ENCODE measurements at regions not wholly inside any gene's neighbourhood (a gene's known extent, or its start where the extent isn't known, plus 50 kb on each side); places are given as distances from the start of the nearest gene placed in this dataset.

GRCh38 chr3:189494632-189495031, 136.6 kb upstream of the TP63 start:
- ChIA-PET SMC1A (ENCODE audit: uncharacterized antibody, unreplicated experiment) (interaction anchor here (1.0 to 2.6 kb wide), 4 partner anchors 7 to 136 kb away, joined by 3 to 10 read pairs (median 4); no protein-coding TSS in a partner anchor), CTCF (interaction anchor here (0.6 kb wide), 2 partner anchors 225 to 427 kb away, joined by 3 to 4 read pairs; no protein-coding TSS in a partner anchor), POLR2A (no interaction called here), RAD21 (ENCODE audit: unreplicated experiment) (no interaction called here)
- Histone ChIP-seq H3K4me1 (ENCODE audit: control insufficient read depth, insufficient read depth, low read length) (no peaks in the 10 kb centered on the region), H3K79me2 (ENCODE audit: control insufficient read depth, insufficient read depth, low read length) (no peaks in the 10 kb centered on the region), H3K4me3 (no peak overlapping the region), H3K36me3 (ENCODE audit: control insufficient read depth in 2 of 2, insufficient read depth in 2 of 2, low read length in 1 of 2) (no peaks in the 10 kb centered on the region), H3K27me3 (replicated peaks in 1 of 2; ENCODE audit: control insufficient read depth in 2 of 2, insufficient read depth in 2 of 2, low read length in 1 of 2) (no peaks in the 10 kb centered on the region), H3K27ac (ENCODE audit: control insufficient read depth, insufficient read depth) (no peak overlapping the region), H2AFZ (ENCODE audit: control insufficient read depth, low read depth, low read length) (no peak overlapping the region), H3K4me2 (ENCODE audit: control insufficient read depth, insufficient read depth) (no peak overlapping the region), H3K9me3 (replicated peaks; ENCODE audit: control insufficient read depth, insufficient read depth, low read length) (no peaks in the 10 kb centered on the region), H3K9ac (ENCODE audit: control insufficient read depth, insufficient read depth, low read length) (no peak overlapping the region), H4K20me1 (ENCODE audit: control insufficient read depth, insufficient read depth) (no peaks in the 10 kb centered on the region)
- no TSS peak for BruUV-seq (replicated peaks)
- TF ChIP-seq MYB (IDR thresholded peaks at IDR 0.05; ENCODE audit: borderline replicate concordance, low read depth, low read length) (no peak), POU2F2 (IDR thresholded peaks at IDR 0.05; ENCODE audit: borderline replicate concordance, low read depth, low read length) (no peak), CREM (IDR thresholded peaks at IDR 0.05; ENCODE audit: low read depth) (no peak), WRNIP1 (IDR thresholded peaks at IDR 0.05; ENCODE audit: borderline replicate concordance, low read depth, low read length) (no peak), CBX5 (IDR thresholded peaks at IDR 0.05; ENCODE audit: low read depth) (no peak), YBX1 (IDR thresholded peaks at IDR 0.05) (no peak), NRF1 (conservative IDR thresholded peaks at IDR 0.05; ENCODE audit: low read depth, low read length) (no peak), SMAD1 (IDR thresholded peaks at IDR 0.05; ENCODE audit: low read depth, partially characterized antibody) (no peak), TAF1 (IDR thresholded peaks at IDR 0.05; ENCODE audit: borderline replicate concordance, low read depth, low read length) (no peak), TBL1XR1 (IDR thresholded peaks at IDR 0.05; ENCODE audit: low read depth, low read length) (no peak), CEBPB (IDR thresholded peaks at IDR 0.05; ENCODE audit: borderline replicate concordance in 1 of 2, low read depth in 2 of 2, low read length in 2 of 2) (no peak)
- TF ChIP-seq, protein P1, sequence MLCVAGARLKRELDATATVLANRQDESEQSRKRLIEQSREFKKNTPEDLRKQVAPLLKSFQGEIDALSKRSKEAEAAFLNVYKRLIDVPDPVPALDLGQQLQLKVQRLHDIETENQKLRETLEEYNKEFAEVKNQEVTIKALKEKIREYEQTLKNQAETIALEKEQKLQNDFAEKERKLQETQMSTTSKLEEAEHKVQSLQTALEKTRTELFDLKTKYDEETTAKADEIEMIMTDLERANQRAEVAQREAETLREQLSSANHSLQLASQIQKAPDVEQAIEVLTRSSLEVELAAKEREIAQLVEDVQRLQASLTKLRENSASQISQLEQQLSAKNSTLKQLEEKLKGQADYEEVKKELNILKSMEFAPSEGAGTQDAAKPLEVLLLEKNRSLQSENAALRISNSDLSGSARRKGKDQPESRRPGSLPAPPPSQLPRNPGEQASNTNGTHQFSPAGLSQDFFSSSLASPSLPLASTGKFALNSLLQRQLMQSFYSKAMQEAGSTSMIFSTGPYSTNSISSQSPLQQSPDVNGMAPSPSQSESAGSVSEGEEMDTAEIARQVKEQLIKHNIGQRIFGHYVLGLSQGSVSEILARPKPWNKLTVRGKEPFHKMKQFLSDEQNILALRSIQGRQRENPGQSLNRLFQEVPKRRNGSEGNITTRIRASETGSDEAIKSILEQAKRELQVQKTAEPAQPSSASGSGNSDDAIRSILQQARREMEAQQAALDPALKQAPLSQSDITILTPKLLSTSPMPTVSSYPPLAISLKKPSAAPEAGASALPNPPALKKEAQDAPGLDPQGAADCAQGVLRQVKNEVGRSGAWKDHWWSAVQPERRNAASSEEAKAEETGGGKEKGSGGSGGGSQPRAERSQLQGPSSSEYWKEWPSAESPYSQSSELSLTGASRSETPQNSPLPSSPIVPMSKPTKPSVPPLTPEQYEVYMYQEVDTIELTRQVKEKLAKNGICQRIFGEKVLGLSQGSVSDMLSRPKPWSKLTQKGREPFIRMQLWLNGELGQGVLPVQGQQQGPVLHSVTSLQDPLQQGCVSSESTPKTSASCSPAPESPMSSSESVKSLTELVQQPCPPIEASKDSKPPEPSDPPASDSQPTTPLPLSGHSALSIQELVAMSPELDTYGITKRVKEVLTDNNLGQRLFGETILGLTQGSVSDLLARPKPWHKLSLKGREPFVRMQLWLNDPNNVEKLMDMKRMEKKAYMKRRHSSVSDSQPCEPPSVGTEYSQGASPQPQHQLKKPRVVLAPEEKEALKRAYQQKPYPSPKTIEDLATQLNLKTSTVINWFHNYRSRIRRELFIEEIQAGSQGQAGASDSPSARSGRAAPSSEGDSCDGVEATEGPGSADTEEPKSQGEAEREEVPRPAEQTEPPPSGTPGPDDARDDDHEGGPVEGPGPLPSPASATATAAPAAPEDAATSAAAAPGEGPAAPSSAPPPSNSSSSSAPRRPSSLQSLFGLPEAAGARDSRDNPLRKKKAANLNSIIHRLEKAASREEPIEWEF (IDR thresholded peaks at IDR 0.05; ENCODE audit: insufficient replicate concordance, low read depth, low read length): no peak
- in situ Hi-C loops (cut with MboI): no loop called here
- intact Hi-C loops (cut with micrococcal nuclease; ENCODE audit: unreplicated experiment): no loop called here
- 100% methylated on average over 1 of the region's 1 CpG for WGBS (ENCODE audit: insufficient coverage, insufficient replicate concordance, low lambda C conversion rate, missing lambda C conversion rate)
- FAIRE-seq: no peak
- no peak for ATAC-seq
- no peak for DNase-seq (ENCODE audit: low read depth, low spot score)

Data from GM12878 (cell line).